ENCODE measurements at regions not wholly inside any gene's neighbourhood (a gene's known extent, or its start where the extent isn't known, plus 50 kb on each side); places are given as distances from the start of the nearest gene placed in this dataset.

DNA sequence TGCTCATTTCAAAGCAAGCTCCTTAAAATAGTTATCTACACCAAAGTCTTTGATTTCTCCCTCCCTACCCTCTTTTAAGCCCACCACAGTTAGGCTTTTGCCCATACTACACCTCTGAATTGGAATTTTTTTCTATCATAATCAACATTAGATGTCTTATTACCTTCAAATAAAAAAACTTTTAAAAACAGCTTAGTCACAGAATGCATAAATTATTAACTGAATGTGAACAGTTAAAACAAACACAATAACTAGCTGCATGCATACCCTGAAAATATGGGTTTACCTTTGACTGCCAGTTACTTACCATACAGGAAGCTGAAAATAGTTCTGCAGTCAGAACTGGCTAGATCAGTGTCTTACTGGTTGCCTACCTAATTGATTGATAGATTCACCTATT lies 210.9 kb downstream of the TGFB2 start (continued):
- TF ChIP-seq, protein P1, sequence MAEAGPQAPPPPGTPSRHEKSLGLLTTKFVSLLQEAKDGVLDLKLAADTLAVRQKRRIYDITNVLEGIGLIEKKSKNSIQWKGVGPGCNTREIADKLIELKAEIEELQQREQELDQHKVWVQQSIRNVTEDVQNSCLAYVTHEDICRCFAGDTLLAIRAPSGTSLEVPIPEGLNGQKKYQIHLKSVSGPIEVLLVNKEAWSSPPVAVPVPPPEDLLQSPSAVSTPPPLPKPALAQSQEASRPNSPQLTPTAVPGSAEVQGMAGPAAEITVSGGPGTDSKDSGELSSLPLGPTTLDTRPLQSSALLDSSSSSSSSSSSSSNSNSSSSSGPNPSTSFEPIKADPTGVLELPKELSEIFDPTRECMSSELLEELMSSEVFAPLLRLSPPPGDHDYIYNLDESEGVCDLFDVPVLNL (CRISPR knock-in tag; IDR thresholded peaks at IDR 0.05; ENCODE audit: low read depth) = no peak
- TF ChIP-seq, protein P2, sequence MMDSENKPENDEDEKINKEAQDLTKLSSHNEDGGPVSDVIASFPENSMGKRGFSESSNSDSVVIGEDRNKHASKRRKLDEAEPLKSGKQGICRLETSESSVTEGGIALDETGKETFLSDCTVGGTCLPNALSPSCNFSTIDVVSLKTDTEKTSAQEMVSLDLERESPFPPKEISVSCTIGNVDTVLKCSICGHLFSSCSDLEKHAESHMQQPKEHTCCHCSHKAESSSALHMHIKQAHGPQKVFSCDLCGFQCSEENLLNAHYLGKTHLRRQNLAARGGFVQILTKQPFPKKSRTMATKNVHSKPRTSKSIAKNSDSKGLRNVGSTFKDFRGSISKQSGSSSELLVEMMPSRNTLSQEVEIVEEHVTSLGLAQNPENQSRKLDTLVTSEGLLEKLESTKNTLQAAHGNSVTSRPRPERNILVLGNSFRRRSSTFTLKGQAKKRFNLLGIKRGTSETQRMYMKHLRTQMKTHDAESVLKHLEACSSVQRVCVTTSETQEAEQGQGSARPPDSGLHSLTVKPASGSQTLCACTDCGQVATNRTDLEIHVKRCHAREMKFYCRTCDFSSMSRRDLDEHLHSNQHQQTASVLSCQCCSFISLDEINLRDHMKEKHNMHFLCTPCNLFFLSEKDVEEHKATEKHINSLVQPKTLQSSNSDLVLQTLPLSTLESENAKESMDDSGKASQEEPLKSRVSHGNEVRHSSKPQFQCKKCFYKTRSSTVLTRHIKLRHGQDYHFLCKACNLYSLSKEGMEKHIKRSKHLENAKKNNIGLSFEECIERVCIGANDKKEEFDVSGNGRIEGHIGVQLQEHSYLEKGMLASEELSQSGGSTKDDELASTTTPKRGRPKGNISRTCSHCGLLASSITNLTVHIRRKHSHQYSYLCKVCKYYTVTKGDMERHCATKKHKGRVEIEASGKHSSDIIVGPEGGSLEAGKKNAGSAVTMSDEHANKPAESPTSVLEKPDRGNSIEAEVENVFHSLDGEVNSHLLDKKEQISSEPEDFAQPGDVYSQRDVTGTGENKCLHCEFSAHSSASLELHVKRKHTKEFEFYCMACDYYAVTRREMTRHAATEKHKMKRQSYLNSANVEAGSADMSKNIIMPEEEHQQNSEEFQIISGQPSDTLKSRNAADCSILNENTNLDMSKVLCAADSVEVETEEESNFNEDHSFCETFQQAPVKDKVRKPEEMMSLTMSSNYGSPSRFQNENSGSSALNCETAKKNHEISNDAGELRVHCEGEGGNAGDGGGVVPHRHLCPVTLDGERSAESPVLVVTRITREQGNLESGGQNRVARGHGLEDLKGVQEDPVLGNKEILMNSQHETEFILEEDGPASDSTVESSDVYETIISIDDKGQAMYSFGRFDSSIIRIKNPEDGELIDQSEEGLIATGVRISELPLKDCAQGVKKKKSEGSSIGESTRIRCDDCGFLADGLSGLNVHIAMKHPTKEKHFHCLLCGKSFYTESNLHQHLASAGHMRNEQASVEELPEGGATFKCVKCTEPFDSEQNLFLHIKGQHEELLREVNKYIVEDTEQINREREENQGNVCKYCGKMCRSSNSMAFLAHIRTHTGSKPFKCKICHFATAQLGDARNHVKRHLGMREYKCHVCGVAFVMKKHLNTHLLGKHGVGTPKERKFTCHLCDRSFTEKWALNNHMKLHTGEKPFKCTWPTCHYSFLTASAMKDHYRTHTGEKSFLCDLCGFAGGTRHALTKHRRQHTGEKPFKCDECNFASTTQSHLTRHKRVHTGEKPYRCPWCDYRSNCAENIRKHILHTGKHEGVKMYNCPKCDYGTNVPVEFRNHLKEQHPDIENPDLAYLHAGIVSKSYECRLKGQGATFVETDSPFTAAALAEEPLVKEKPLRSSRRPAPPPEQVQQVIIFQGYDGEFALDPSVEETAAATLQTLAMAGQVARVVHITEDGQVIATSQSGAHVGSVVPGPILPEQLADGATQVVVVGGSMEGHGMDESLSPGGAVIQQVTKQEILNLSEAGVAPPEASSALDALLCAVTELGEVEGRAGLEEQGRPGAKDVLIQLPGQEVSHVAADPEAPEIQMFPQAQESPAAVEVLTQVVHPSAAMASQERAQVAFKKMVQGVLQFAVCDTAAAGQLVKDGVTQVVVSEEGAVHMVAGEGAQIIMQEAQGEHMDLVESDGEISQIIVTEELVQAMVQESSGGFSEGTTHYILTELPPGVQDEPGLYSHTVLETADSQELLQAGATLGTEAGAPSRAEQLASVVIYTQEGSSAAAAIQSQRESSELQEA (IDR thresholded peaks at IDR 0.05; ENCODE audit: low read depth) = no peak
- TF ChIP-seq XRCC5 (IDR thresholded peaks at IDR 0.05; ENCODE audit: low read depth, low read length) (no peak), OTX1 (CRISPR knock-in tag; IDR thresholded peaks at IDR 0.05) (no peak), MBD2 (IDR thresholded peaks at IDR 0.05; ENCODE audit: borderline replicate concordance, low read depth) (no peak), RAD21 (CRISPR knock-in tag; conservative IDR thresholded peaks at IDR 0.05 in 1 of 2, IDR thresholded peaks at IDR 0.05 in 1 of 2) (no peak), ZNF354B (CRISPR knock-in tag; IDR thresholded peaks at IDR 0.05) (no peak), IFI16 (CRISPR knock-in tag; IDR thresholded peaks at IDR 0.05) (no peak), ZSCAN32 (CRISPR knock-in tag; IDR thresholded peaks at IDR 0.05) (no peak), ZNF146 (CRISPR knock-in tag; IDR thresholded peaks at IDR 0.05; ENCODE audit: unreplicated experiment) (no peak)
- TF ChIP-seq, protein P3, sequence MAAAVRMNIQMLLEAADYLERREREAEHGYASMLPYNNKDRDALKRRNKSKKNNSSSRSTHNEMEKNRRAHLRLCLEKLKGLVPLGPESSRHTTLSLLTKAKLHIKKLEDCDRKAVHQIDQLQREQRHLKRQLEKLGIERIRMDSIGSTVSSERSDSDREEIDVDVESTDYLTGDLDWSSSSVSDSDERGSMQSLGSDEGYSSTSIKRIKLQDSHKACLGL (CRISPR knock-in tag; IDR thresholded peaks at IDR 0.05; ENCODE audit: borderline replicate concordance, poor library complexity, severe bottlenecking) = no peak
